ENCODE measurements at regions not wholly inside any gene's neighbourhood (a gene's known extent, or its start where the extent isn't known, plus 50 kb on each side); places are given as distances from the start of the nearest gene placed in this dataset.

- TF ChIP-seq ZNF544 (tag by site-specific recombination; IDR thresholded peaks at IDR 0.05) (no peak), YY2 (tag by site-specific recombination; IDR thresholded peaks at IDR 0.05) (no peak), ZBTB21 (tag by site-specific recombination; IDR thresholded peaks at IDR 0.05) (peak; percentile 48; the same call in 1 of the 2 replicates), ZNF132 (tag by site-specific recombination; IDR thresholded peaks at IDR 0.05; ENCODE audit: borderline replicate concordance) (no peak), ZBTB7A (tag by site-specific recombination; IDR thresholded peaks at IDR 0.05; ENCODE audit: low read depth) (no peak), ZBTB49 (tag by site-specific recombination; IDR thresholded peaks at IDR 0.05; ENCODE audit: low read depth) (no peak), ZNF146 (tag by site-specific recombination; IDR thresholded peaks at IDR 0.05) (no peak), INSM2 (tag by site-specific recombination; IDR thresholded peaks at IDR 0.05) (no peak), ZNF560 (tag by site-specific recombination; IDR thresholded peaks at IDR 0.05; ENCODE audit: borderline replicate concordance) (no peak), BCL11A (tag by site-specific recombination; IDR thresholded peaks at IDR 0.05; ENCODE audit: low read depth) (no peak), ZNF10 (tag by site-specific recombination; IDR thresholded peaks at IDR 0.05) (no peak), GLI2 (tag by site-specific recombination; IDR thresholded peaks at IDR 0.05; ENCODE audit: borderline replicate concordance, low read depth) (no peak), ZNF473 (tag by site-specific recombination; IDR thresholded peaks at IDR 0.05) (no peak), ZNF600 (tag by site-specific recombination; IDR thresholded peaks at IDR 0.05) (peak; percentile 58), ZNF266 (tag by site-specific recombination; IDR thresholded peaks at IDR 0.05; ENCODE audit: low read depth) (no peak), AEBP2 (tag by site-specific recombination; IDR thresholded peaks at IDR 0.05; ENCODE audit: borderline replicate concordance) (no peak), SETDB1 (IDR thresholded peaks at IDR 0.05; ENCODE audit: insufficient read length, low read length) (no peak), ZEB2 (tag by site-specific recombination; IDR thresholded peaks at IDR 0.05) (no peak), ZNF664 (tag by site-specific recombination; IDR thresholded peaks at IDR 0.05) (no peak), ZNF366 (tag by site-specific recombination; conservative IDR thresholded peaks at IDR 0.05) (peak; percentile 76)
- TF ChIP-seq, protein P1, sequence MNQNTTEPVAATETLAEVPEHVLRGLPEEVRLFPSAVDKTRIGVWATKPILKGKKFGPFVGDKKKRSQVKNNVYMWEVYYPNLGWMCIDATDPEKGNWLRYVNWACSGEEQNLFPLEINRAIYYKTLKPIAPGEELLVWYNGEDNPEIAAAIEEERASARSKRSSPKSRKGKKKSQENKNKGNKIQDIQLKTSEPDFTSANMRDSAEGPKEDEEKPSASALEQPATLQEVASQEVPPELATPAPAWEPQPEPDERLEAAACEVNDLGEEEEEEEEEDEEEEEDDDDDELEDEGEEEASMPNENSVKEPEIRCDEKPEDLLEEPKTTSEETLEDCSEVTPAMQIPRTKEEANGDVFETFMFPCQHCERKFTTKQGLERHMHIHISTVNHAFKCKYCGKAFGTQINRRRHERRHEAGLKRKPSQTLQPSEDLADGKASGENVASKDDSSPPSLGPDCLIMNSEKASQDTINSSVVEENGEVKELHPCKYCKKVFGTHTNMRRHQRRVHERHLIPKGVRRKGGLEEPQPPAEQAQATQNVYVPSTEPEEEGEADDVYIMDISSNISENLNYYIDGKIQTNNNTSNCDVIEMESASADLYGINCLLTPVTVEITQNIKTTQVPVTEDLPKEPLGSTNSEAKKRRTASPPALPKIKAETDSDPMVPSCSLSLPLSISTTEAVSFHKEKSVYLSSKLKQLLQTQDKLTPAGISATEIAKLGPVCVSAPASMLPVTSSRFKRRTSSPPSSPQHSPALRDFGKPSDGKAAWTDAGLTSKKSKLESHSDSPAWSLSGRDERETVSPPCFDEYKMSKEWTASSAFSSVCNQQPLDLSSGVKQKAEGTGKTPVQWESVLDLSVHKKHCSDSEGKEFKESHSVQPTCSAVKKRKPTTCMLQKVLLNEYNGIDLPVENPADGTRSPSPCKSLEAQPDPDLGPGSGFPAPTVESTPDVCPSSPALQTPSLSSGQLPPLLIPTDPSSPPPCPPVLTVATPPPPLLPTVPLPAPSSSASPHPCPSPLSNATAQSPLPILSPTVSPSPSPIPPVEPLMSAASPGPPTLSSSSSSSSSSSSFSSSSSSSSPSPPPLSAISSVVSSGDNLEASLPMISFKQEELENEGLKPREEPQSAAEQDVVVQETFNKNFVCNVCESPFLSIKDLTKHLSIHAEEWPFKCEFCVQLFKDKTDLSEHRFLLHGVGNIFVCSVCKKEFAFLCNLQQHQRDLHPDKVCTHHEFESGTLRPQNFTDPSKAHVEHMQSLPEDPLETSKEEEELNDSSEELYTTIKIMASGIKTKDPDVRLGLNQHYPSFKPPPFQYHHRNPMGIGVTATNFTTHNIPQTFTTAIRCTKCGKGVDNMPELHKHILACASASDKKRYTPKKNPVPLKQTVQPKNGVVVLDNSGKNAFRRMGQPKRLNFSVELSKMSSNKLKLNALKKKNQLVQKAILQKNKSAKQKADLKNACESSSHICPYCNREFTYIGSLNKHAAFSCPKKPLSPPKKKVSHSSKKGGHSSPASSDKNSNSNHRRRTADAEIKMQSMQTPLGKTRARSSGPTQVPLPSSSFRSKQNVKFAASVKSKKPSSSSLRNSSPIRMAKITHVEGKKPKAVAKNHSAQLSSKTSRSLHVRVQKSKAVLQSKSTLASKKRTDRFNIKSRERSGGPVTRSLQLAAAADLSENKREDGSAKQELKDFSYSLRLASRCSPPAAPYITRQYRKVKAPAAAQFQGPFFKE (tag by site-specific recombination; IDR thresholded peaks at IDR 0.05; ENCODE audit: borderline replicate concordance) = no peak
- TF ChIP-seq, protein P2, sequence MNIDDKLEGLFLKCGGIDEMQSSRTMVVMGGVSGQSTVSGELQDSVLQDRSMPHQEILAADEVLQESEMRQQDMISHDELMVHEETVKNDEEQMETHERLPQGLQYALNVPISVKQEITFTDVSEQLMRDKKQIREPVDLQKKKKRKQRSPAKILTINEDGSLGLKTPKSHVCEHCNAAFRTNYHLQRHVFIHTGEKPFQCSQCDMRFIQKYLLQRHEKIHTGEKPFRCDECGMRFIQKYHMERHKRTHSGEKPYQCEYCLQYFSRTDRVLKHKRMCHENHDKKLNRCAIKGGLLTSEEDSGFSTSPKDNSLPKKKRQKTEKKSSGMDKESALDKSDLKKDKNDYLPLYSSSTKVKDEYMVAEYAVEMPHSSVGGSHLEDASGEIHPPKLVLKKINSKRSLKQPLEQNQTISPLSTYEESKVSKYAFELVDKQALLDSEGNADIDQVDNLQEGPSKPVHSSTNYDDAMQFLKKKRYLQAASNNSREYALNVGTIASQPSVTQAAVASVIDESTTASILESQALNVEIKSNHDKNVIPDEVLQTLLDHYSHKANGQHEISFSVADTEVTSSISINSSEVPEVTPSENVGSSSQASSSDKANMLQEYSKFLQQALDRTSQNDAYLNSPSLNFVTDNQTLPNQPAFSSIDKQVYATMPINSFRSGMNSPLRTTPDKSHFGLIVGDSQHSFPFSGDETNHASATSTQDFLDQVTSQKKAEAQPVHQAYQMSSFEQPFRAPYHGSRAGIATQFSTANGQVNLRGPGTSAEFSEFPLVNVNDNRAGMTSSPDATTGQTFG (tag by site-specific recombination; IDR thresholded peaks at IDR 0.05; ENCODE audit: borderline replicate concordance) = no peak
- TF ChIP-seq, protein P3, sequence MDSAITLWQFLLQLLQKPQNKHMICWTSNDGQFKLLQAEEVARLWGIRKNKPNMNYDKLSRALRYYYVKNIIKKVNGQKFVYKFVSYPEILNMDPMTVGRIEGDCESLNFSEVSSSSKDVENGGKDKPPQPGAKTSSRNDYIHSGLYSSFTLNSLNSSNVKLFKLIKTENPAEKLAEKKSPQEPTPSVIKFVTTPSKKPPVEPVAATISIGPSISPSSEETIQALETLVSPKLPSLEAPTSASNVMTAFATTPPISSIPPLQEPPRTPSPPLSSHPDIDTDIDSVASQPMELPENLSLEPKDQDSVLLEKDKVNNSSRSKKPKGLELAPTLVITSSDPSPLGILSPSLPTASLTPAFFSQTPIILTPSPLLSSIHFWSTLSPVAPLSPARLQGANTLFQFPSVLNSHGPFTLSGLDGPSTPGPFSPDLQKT (IDR thresholded peaks at IDR 0.05; ENCODE audit: borderline replicate concordance, low read depth, low read length) = no peak
These were observed 95.7 kb upstream of the VANGL1 start (continued) for GRCh38 chr1:115545791-115546733.
